Neural cell (in vitro differentiated cells): ENCODE measurements at regions not wholly inside any gene's neighbourhood (a gene's known extent, or its start where the extent isn't known, plus 50 kb on each side); places are given as distances from the start of the nearest gene placed in this dataset.
A peak's percentile ranks its signal among the peaks of the same experiment; 100 is the strongest.

Experiments
- H2AFZ ChIP-seq: fragments of 200-600, 300-800 bp; sonication (generic), shearing (Covaris generic); 2 replicates; pipeline ENCODE4 v1.6.0; 2014; ENCODE audit warnings: low read depth, mild to moderate bottlenecking, antibody characterized with exemption, low read length, moderate library complexity
- H3F3A ChIP-seq: fragments of 200-600 bp; shearing (Covaris generic); 2 replicates; pipeline ENCODE4 v1.6.1; 2016; ENCODE audit warnings: mild to moderate bottlenecking, moderate library complexity, mixed read lengths, antibody characterized with exemption, low read length; ENCODE audit not compliant: insufficient read depth, poor library complexity, severe bottlenecking
- H3K27ac ChIP-seq: fragments of 200-600, 300-800 bp; sonication (generic), shearing (Covaris generic); 2 replicates; pipeline ENCODE4 v1.5.1; 2014; ENCODE audit warnings: mild to moderate bottlenecking, low read length, moderate library complexity
- H3K27me3 ChIP-seq: fragments of 300-800, 200-600 bp; sonication (generic), shearing (Covaris generic); 2 replicates; pipeline ENCODE4 v1.6.0; 2014; ENCODE audit warnings: mild to moderate bottlenecking, low read depth, low read length, moderate library complexity; ENCODE audit not compliant: insufficient read depth
- H3K36me3 ChIP-seq: fragments of 300-800, 200-600 bp; sonication (generic), shearing (Covaris generic); 2 replicates; pipeline ENCODE4 v1.5.1; 2014; ENCODE audit warnings: mild to moderate bottlenecking, antibody characterized with exemption, low read length, moderate library complexity; ENCODE audit not compliant: insufficient read depth
- H3K4me2 ChIP-seq: fragments of 300-800, 200-600 bp; sonication (generic), shearing (Covaris generic); 2 replicates; pipeline ENCODE4 v1.6.0; 2014; ENCODE audit warnings: mild to moderate bottlenecking, low read length
- H3K4me3 ChIP-seq: fragments of 300-800, 200-600 bp; sonication (generic), shearing (Covaris generic); 2 replicates; pipeline ENCODE4 v1.5.1; 2014; ENCODE audit warnings: mild to moderate bottlenecking, low read length, moderate library complexity
- H3K79me2 ChIP-seq: fragments of 200-600 bp; shearing (Covaris generic); replicated peaks from 2 replicates; pipeline ENCODE4 v1.6.0; 2014; ENCODE audit warnings: mild to moderate bottlenecking, low read length, moderate library complexity; ENCODE audit not compliant: insufficient read depth
- H3K9ac ChIP-seq: fragments of 300-800, 200-600 bp; sonication (generic), shearing (Covaris generic); 2 replicates; pipeline ENCODE4 v1.6.1; 2016; ENCODE audit warnings: mild to moderate bottlenecking, low read length, mixed read lengths
- H3K9me2 ChIP-seq: fragments of 200-600 bp; shearing (Covaris generic); 2 replicates; pipeline ENCODE4 v1.6.1; 2016; ENCODE audit warnings: mild to moderate bottlenecking, low read length, mixed read lengths; ENCODE audit not compliant: insufficient read depth
- H3K9me3 ChIP-seq: fragments of 200-600, 300-800 bp; sonication (generic), shearing (Covaris generic); 2 replicates; pipeline ENCODE4 v1.6.1; 2016; ENCODE audit warnings: mild to moderate bottlenecking, mixed run types, low read length, moderate library complexity, mixed read lengths
- H4K20me1 ChIP-seq: fragments of 200-600 bp; shearing (Covaris generic); 2 replicates; pipeline ENCODE4 v1.6.1; 2016; ENCODE audit warnings: mild to moderate bottlenecking, mixed run types; ENCODE audit not compliant: insufficient read depth
- CTCF ChIP-seq: fragments of 450-650 bp; IDR thresholded peaks from 2 replicates; pipeline ENCODE4 v1.5.1; 2014; ENCODE audit warnings: antibody characterized with exemption, mild to moderate bottlenecking, moderate library complexity; ENCODE audit not compliant: poor library complexity, severe bottlenecking
- EP300 ChIP-seq: fragments of 450-650 bp; conservative IDR thresholded peaks from 2 replicates; pipeline ENCODE4 v1.6.1; 2014; ENCODE audit warnings: antibody characterized with exemption, mild to moderate bottlenecking, moderate library complexity; ENCODE audit not compliant: poor library complexity, severe bottlenecking
- EZH2 ChIP-seq: fragments of 200-600, 300-800 bp; shearing (Covaris generic), sonication (generic); IDR thresholded peaks from 2 replicates; pipeline ENCODE4 v1.6.1; 2014; ENCODE audit warnings: antibody characterized with exemption, low read length, borderline replicate concordance, mild to moderate bottlenecking; ENCODE audit not compliant: insufficient read depth, poor library complexity, severe bottlenecking
- MXI1 ChIP-seq: fragments of 450-650 bp; conservative IDR thresholded peaks from 2 replicates; pipeline ENCODE4 v1.6.1; 2014; ENCODE audit warnings: antibody characterized with exemption, mild to moderate bottlenecking; ENCODE audit not compliant: poor library complexity, severe bottlenecking
- POLR2AphosphoS5 ChIP-seq: IDR thresholded peaks from 2 replicates; pipeline ENCODE4 v1.6.1; 2012
- RAD21 ChIP-seq: fragments of 450-650 bp; conservative IDR thresholded peaks from 2 replicates; pipeline ENCODE4 v1.6.1; 2014; ENCODE audit warnings: antibody characterized with exemption, mild to moderate bottlenecking, moderate library complexity
- SMC3 ChIP-seq: fragments of 450-650 bp; conservative IDR thresholded peaks from 2 replicates; pipeline ENCODE4 v1.6.1; 2014; ENCODE audit warnings: antibody characterized with exemption, mild to moderate bottlenecking, moderate library complexity; ENCODE audit not compliant: poor library complexity
- TAF1 ChIP-seq: IDR thresholded peaks from 2 replicates; pipeline ENCODE4 v1.6.1; 2012; ENCODE audit warnings: low read depth
- TF ChIP-seq, protein P1 (sequence below): IDR thresholded peaks from 2 replicates; pipeline ENCODE4 v1.6.1; 2012; ENCODE audit warnings: borderline replicate concordance

- TF ChIP-seq EP300 = no peak
Observed at GRCh38 chr15:46518381-46518780, 883.6 kb downstream of the SQOR start (continued).

DNA sequence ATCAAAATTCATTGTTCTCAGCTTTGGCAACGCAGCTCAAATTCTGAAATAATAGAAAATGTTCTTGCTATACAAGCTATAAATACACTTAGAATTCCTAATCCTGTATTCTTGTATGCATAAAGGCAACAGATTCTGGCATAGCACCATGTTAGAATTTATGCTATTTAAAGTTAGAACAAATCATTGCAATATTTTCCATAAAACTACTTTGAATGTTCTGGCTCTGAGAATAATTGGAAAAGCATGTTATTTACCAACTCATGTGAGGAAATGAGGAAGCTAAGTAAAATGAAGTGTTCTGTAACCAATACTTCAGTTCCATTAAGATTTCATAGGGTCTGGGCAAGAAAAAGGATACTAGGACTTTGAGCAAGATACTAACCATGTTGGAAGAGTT lies 888.9 kb downstream of the SQOR start:
- no peak for TF ChIP-seq CTCF
- TF ChIP-seq SMC3 = no peak
- no peak for TF ChIP-seq EP300
- TF ChIP-seq MXI1 = no peak
- no peak for TF ChIP-seq RAD21
- TF ChIP-seq, protein P1, sequence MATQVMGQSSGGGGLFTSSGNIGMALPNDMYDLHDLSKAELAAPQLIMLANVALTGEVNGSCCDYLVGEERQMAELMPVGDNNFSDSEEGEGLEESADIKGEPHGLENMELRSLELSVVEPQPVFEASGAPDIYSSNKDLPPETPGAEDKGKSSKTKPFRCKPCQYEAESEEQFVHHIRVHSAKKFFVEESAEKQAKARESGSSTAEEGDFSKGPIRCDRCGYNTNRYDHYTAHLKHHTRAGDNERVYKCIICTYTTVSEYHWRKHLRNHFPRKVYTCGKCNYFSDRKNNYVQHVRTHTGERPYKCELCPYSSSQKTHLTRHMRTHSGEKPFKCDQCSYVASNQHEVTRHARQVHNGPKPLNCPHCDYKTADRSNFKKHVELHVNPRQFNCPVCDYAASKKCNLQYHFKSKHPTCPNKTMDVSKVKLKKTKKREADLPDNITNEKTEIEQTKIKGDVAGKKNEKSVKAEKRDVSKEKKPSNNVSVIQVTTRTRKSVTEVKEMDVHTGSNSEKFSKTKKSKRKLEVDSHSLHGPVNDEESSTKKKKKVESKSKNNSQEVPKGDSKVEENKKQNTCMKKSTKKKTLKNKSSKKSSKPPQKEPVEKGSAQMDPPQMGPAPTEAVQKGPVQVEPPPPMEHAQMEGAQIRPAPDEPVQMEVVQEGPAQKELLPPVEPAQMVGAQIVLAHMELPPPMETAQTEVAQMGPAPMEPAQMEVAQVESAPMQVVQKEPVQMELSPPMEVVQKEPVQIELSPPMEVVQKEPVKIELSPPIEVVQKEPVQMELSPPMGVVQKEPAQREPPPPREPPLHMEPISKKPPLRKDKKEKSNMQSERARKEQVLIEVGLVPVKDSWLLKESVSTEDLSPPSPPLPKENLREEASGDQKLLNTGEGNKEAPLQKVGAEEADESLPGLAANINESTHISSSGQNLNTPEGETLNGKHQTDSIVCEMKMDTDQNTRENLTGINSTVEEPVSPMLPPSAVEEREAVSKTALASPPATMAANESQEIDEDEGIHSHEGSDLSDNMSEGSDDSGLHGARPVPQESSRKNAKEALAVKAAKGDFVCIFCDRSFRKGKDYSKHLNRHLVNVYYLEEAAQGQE = no peak
- TF ChIP-seq EZH2 = no peak
- TF ChIP-seq TAF1 = no peak
- no peak for TF ChIP-seq POLR2AphosphoS5
- H2AFZ ChIP-seq = no peak overlapping the region
- H3K79me2 ChIP-seq = no peaks in the 10 kb centered on the region
- no peaks in the 10 kb centered on the region for H3K36me3 ChIP-seq
- H4K20me1 ChIP-seq = no peaks in the 10 kb centered on the region
- H3K9me3 ChIP-seq = no peaks in the 10 kb centered on the region
- peaks cover 3% of the 10 kb centered on the region for H3K9me2 ChIP-seq
- no peaks in the 10 kb centered on the region for H3F3A ChIP-seq
- H3K27ac ChIP-seq = no peak overlapping the region
- no peak overlapping the region for H3K4me2 ChIP-seq
- H3K4me3 ChIP-seq = no peak overlapping the region
- H3K9ac ChIP-seq = no peak overlapping the region
- no peaks in the 10 kb centered on the region for H3K27me3 ChIP-seq

DNA sequence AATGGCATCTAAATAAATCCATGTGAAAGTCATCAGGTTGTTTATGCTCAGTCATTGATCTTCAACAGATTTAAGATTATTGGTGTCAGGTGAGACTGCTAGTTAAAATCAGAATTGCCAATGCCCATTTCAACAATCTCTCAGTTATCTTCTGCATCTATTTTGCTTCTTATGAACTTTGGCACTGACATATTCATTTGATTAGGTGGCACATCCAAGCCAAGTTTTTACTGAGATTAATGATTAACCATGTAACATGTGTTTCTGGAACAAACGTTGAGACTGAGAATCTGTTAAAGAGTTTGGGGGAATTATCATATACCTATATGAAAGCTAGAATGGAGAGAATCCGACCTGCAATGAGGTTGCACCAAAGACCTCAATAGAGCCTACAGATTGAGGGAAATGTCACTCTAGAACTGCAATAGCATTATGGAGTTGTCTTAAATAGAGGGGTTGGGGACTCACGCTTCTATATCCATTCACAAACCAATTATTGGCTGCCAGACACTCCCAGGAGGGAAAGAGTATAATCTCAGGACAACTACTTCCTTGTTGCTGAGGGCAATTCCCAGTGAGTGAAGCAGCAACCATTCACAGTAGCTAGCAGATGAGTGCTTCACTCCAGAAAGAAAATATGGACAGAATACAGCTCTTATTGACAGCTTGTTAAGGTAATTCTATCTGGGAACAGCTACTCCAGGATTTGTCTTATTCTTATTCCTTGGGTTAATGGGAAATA lies 891.3 kb downstream of the SQOR start:
- Histone ChIP-seq H4K20me1 (no peaks in the 10 kb centered on the region), H3K27me3 (no peaks in the 10 kb centered on the region), H3K9ac (no peak overlapping the region), H3K9me2 (peaks cover 3% of the 10 kb centered on the region), H3K4me3 (no peak overlapping the region), H2AFZ (no peak overlapping the region), H3K4me2 (no peak overlapping the region), H3K79me2 (no peaks in the 10 kb centered on the region), H3K9me3 (no peaks in the 10 kb centered on the region), H3K27ac (no peak overlapping the region), H3F3A (no peaks in the 10 kb centered on the region), H3K36me3 (no peaks in the 10 kb centered on the region)
- TF ChIP-seq EZH2 = no peak
- TF ChIP-seq, protein P1 = peak; percentile 34
